H9 (cell line): ENCODE measurements at regions not wholly inside any gene's neighbourhood (a gene's known extent, or its start where the extent isn't known, plus 50 kb on each side); places are given as distances from the start of the nearest gene placed in this dataset.

ENCODE experiments used
- DNase-seq: peaks from one replicate; pipeline ENCODE4 v3.0.0-alpha.2; 2017
- H2AFZ ChIP-seq: one replicate; pipeline ENCODE4 v1.6.1; 2013; ENCODE audit warnings: mild to moderate bottlenecking, low read length, control low read depth, moderate library complexity
- H2AK5ac ChIP-seq: 2 replicates; pipeline ENCODE4 v1.6.1; 2013; ENCODE audit warnings: low read length, control low read depth, mixed read lengths; ENCODE audit not compliant: insufficient read length
- H2BK120ac ChIP-seq: one replicate; pipeline ENCODE4 v1.6.1; 2013; ENCODE audit warnings: low read depth, mild to moderate bottlenecking, low read length, control low read depth, inconsistent platforms; ENCODE audit not compliant: poor library complexity, severe bottlenecking
- H2BK12ac ChIP-seq: 2 replicates; pipeline ENCODE4 v1.6.1; 2013; ENCODE audit warnings: low read length, control low read depth, mixed read lengths, low read depth; ENCODE audit not compliant: insufficient read length
- H2BK15ac ChIP-seq: 2 replicates; pipeline ENCODE4 v1.6.1; 2013; ENCODE audit warnings: low read depth, low read length, control low read depth
- H2BK20ac ChIP-seq: one replicate; pipeline ENCODE4 v1.6.1; 2013; ENCODE audit warnings: low read depth, mild to moderate bottlenecking, low read length, control low read depth, inconsistent platforms; ENCODE audit not compliant: poor library complexity, severe bottlenecking
- H2BK5ac ChIP-seq: 2 replicates; pipeline ENCODE4 v1.6.1; 2013; ENCODE audit warnings: low read length, control low read depth, mixed read lengths; ENCODE audit not compliant: insufficient read length
- H3K14ac ChIP-seq: 2 replicates; pipeline ENCODE4 v1.6.1; 2013; ENCODE audit warnings: low read length, control low read depth; ENCODE audit not compliant: insufficient read depth
- H3K18ac ChIP-seq: 2 replicates; pipeline ENCODE4 v1.6.1; 2013; ENCODE audit warnings: low read depth, mild to moderate bottlenecking, mixed read lengths, low read length, control low read depth; ENCODE audit not compliant: insufficient read length
- H3K23ac ChIP-seq: 2 replicates; pipeline ENCODE4 v1.6.1; 2013; ENCODE audit warnings: low read length, control low read depth, mixed read lengths, low read depth; ENCODE audit not compliant: insufficient read length
- H3K23me2 ChIP-seq: 2 replicates; pipeline ENCODE4 v1.6.1; 2013; ENCODE audit warnings: low read depth, mild to moderate bottlenecking, mixed read lengths, low read length, control low read depth; ENCODE audit not compliant: insufficient read length, poor library complexity, severe bottlenecking
- H3K27ac ChIP-seq: 2 replicates; pipeline ENCODE4 v1.5.1; 2013; ENCODE audit warnings: low read length, control low read depth, mixed read lengths, low read depth; ENCODE audit not compliant: insufficient read length
- H3K27me3 ChIP-seq: 2 replicates; pipeline ENCODE4 v1.6.1; 2013; ENCODE audit warnings: low read length, control low read depth, inconsistent platforms; ENCODE audit not compliant: insufficient read depth
- H3K4ac ChIP-seq: 2 replicates; pipeline ENCODE4 v1.6.1; 2013; ENCODE audit warnings: low read depth, mild to moderate bottlenecking, control low read depth, inconsistent platforms, low read length, moderate library complexity
- H3K4me1 ChIP-seq: 2 replicates; pipeline ENCODE4 v1.6.1; 2013; ENCODE audit warnings: low read length, control low read depth, inconsistent platforms; ENCODE audit not compliant: insufficient read depth
- H3K4me2 ChIP-seq: 2 replicates; pipeline ENCODE4 v1.6.1; 2013; ENCODE audit warnings: low read length, control low read depth, mixed read lengths; ENCODE audit not compliant: insufficient read length, insufficient read depth
- H3K56ac ChIP-seq: 2 replicates; pipeline ENCODE4 v1.6.1; 2013; ENCODE audit warnings: low read depth, mild to moderate bottlenecking, mixed read lengths, low read length, control low read depth; ENCODE audit not compliant: insufficient read length
- H3K79me1 ChIP-seq: 2 replicates; pipeline ENCODE4 v1.6.1; 2013; ENCODE audit warnings: low read depth, mild to moderate bottlenecking, moderate library complexity, low read length, control low read depth, inconsistent platforms; ENCODE audit not compliant: insufficient read depth, poor library complexity, severe bottlenecking
- H3K79me2 ChIP-seq: 2 replicates; pipeline ENCODE4 v1.6.1; 2013; ENCODE audit warnings: low read length, control low read depth, inconsistent platforms; ENCODE audit not compliant: insufficient read depth
- H3K9ac ChIP-seq: 2 replicates; pipeline ENCODE4 v1.6.1; 2013; ENCODE audit warnings: low read length, control low read depth, mixed read lengths; ENCODE audit not compliant: insufficient read length; ENCODE audit errors: extremely low read depth
- H3K9me3 ChIP-seq: one replicate; pipeline ENCODE4 v1.6.1; 2013; ENCODE audit warnings: low read depth, low read length, inconsistent platforms; ENCODE audit not compliant: control insufficient read depth
- H3T11ph ChIP-seq: one replicate; pipeline ENCODE4 v1.6.1; 2013; ENCODE audit warnings: mild to moderate bottlenecking, low read length, control low read depth, inconsistent platforms
- H4K20me1 ChIP-seq: one replicate; pipeline ENCODE4 v1.6.1; 2013; ENCODE audit not compliant: control insufficient read depth, insufficient read length, insufficient read depth
- H4K5ac ChIP-seq: 2 replicates; pipeline ENCODE4 v1.6.1; 2013; ENCODE audit warnings: low read depth, mild to moderate bottlenecking, mixed read lengths, low read length, control low read depth; ENCODE audit not compliant: insufficient read length
- H4K8ac ChIP-seq: replicated peaks from 2 replicates; pipeline ENCODE4 v1.6.1; 2013; ENCODE audit warnings: low read length, control low read depth, mixed read lengths, low read depth; ENCODE audit not compliant: insufficient read length
- H4K91ac ChIP-seq: 2 replicates; pipeline ENCODE4 v1.6.1; 2013; ENCODE audit warnings: low read depth, mild to moderate bottlenecking, moderate library complexity, mixed read lengths, low read length, control low read depth; ENCODE audit not compliant: insufficient read length
- H3K27ac Mint-ChIP-seq, 3 experiments: 2 replicates in 2 of 3; 3 replicates in 1 of 3; pipeline ENCODE4 v1.8.0; 2020 to 2021; ENCODE audit warnings: mixed read lengths in 3 of 3, mild to moderate bottlenecking in 1 of 3, moderate library complexity in 1 of 3
- H3K27me3 Mint-ChIP-seq: 2 replicates; pipeline ENCODE4 v1.8.0; 2021; ENCODE audit warnings: low read depth, mild to moderate bottlenecking, moderate library complexity, mixed read lengths
- H3K36me3 Mint-ChIP-seq, 3 experiments: 2 replicates in 2 of 3; 3 replicates in 1 of 3; pipeline ENCODE4 v1.8.0; 2020 to 2021; ENCODE audit warnings: low read depth in 3 of 3, mixed read lengths in 3 of 3; ENCODE audit not compliant: insufficient read depth in 1 of 3
- H3K4me1 Mint-ChIP-seq, 2 experiments: 2 replicates each; pipeline ENCODE4 v1.8.0; 2020; ENCODE audit warnings: mixed read lengths in 2 of 2
- H3K4me3 Mint-ChIP-seq, 2 experiments: 2 replicates in 1 of 2; 3 replicates in 1 of 2; pipeline ENCODE4 v1.8.0; 2020 to 2021; ENCODE audit warnings: mild to moderate bottlenecking in 2 of 2, mixed read lengths in 2 of 2, moderate library complexity in 1 of 2
- H3K9me3 Mint-ChIP-seq, 2 experiments: 2 replicates in 1 of 2; 3 replicates in 1 of 2; pipeline ENCODE4 v1.8.0; 2020; ENCODE audit warnings: mild to moderate bottlenecking in 2 of 2, mixed read lengths in 2 of 2, moderate library complexity in 1 of 2
- CTCF ChIP-seq: fragments of 200-600 bp; sonication (generic); conservative IDR thresholded peaks from 3 replicates; pipeline ENCODE4 v1.8.0; 2021; ENCODE audit warnings: antibody characterized with exemption, mild to moderate bottlenecking
- WGBS: extraction: QIAGEN DNeasy Blood & Tissue Kit; methylation state at CpG from one replicate; pipeline ENCODE4 v1.1.7; 2013; ENCODE audit warnings: missing lambda C conversion rate, low lambda C conversion rate, mixed read lengths; ENCODE audit not compliant: insufficient read length; ENCODE audit errors: extremely low coverage; 5-methylcytosine and 5-hydroxymethylcytosine counted together

GRCh38 chr4:12488672-12489071 is 995.5 kb downstream of the RAB28 start:
- Histone ChIP-seq H2BK12ac (no peak overlapping the region), H3K27ac (no peak overlapping the region), H4K5ac (no peak overlapping the region), H3K9me3 (no peaks in the 10 kb centered on the region), H2BK120ac (no peak overlapping the region), H2AK5ac (no peak overlapping the region), H4K91ac (no peak overlapping the region), H3K79me1 (no peaks in the 10 kb centered on the region), H3K56ac (no peak overlapping the region), H3K14ac (no peak overlapping the region), H4K20me1 (no peaks in the 10 kb centered on the region), H3K79me2 (no peaks in the 10 kb centered on the region), H3K9ac (no peak overlapping the region), H3K23ac (no peak overlapping the region), H3K18ac (no peak overlapping the region), H2AFZ (no peak overlapping the region), H3T11ph (no peak overlapping the region), H2BK15ac (no peak overlapping the region), H3K4ac (no peak overlapping the region), H3K23me2 (no peaks in the 10 kb centered on the region), H3K4me2 (no peak overlapping the region), H3K4me1 (no peaks in the 10 kb centered on the region), H3K27me3 (no peaks in the 10 kb centered on the region), H2BK20ac (no peak overlapping the region), H4K8ac (no peak overlapping the region), H2BK5ac (no peak overlapping the region)
- no peak for TF ChIP-seq CTCF
- peaks cover 0 to 2% (median 0%) of the 10 kb centered on the region in 3 experiments; a peak in 2 of 7 replicates for H3K36me3 Mint-ChIP-seq
- H3K27me3 Mint-ChIP-seq = no peaks in the 10 kb centered on the region
- H3K4me3 Mint-ChIP-seq = no peak overlapping the region
- WGBS = no CpG with 5 or more reads among the region's 5 CpGs
- H3K4me1 Mint-ChIP-seq = no peaks in the 10 kb centered on the region
- no peaks in the 10 kb centered on the region for H3K9me3 Mint-ChIP-seq
- DNase-seq = no peak
- H3K27ac Mint-ChIP-seq = no peak overlapping the region
